Uterus (tissue), 3 donors: ENCODE measurements at regions not wholly inside any gene's neighbourhood (a gene's known extent, or its start where the extent isn't known, plus 50 kb on each side); places are given as distances from the start of the nearest gene placed in this dataset.

Experiments used
- DNase-seq, 2 donors: peaks; one replicate each; pipeline ENCODE4 v3.0.0-alpha.2; 2019 to 2020
- H3K27ac ChIP-seq, 2 donors: fragments of 200-600 bp; sonication (generic); 1 replicate in 1 of 2; 2 replicates in 1 of 2; pipeline ENCODE4 v1.5.1; 2016 to 2018
- H3K27me3 ChIP-seq, 2 donors: fragments of 200-600 bp; sonication (generic); one replicate each; pipeline ENCODE4 v1.5.1; 2018 to 2019; ENCODE audit warnings: control low read depth in 1 of 2
- H3K36me3 ChIP-seq, 2 donors: fragments of 200-600 bp; sonication (generic); one replicate each; pipeline ENCODE4 v1.5.1; 2019; ENCODE audit warnings: control low read depth in 1 of 2
- H3K4me1 ChIP-seq, 2 donors: fragments of 200-600 bp; sonication (generic); one replicate each; pipeline ENCODE4 v1.5.1; 2018 to 2019; ENCODE audit warnings: control low read depth in 1 of 2
- H3K4me3 ChIP-seq, 2 donors: fragments of 200-600 bp; sonication (generic); 1 replicate in 1 of 2; 2 replicates in 1 of 2; pipeline ENCODE4 v1.5.1; 2018 to 2019; ENCODE audit warnings: mild to moderate bottlenecking in 1 of 2
- H3K9me3 ChIP-seq, 2 donors: fragments of 200-600 bp; sonication (generic); one replicate each; pipeline ENCODE4 v1.5.1; 2019; ENCODE audit warnings: control low read depth in 1 of 2
- POLR2A ChIP-seq, 2 donors: fragments of 450-650 bp; IDR thresholded peaks; one replicate each; pipeline ENCODE4 v1.6.1; 2016; ENCODE audit warnings: antibody characterized with exemption in 2 of 2, mild to moderate bottlenecking in 1 of 2, moderate library complexity in 1 of 2
- intact Hi-C: fragments of 100-400 bp; cut with DNase I; formaldehyde crosslinking; loops from one replicate; pipeline ENCODE4 v1.15.1; 2023; ENCODE audit warnings: low total_unique reads
- TF ChIP-seq, protein P1 (sequence below), 4 experiments: fragments of 200-600 bp in 2 of 4; fragments of 450-650 bp in 2 of 4; sonication (generic) in 2 of 4; IDR thresholded peaks; one replicate each; pipeline ENCODE4 v1.5.1; 2016 to 2019; ENCODE audit warnings: antibody characterized with exemption in 4 of 4, mild to moderate bottlenecking in 2 of 4, moderate library complexity in 1 of 4
- donor health status: DM: yes; HTN: yes; CAD: no.

DNA sequence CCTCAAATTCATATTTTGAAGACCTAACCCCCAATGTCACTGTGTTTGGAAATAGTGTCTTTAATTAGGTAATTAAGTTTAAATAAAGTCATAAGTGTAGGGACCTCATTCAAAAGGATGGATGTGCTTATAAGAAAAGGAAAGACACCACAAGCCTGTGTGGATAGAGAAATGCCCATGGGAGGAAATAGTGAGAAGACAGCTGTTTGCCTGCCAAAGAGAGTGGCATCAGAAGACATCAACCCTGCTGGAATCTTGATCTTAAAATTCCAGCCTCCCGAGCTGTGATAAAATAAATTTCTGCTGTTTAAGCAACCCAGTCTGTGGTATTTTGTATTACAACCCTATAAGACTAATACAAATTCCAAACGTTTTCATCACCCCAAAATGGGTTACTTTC lies 1867.9 kb upstream of the NUDT12 start:
- intact Hi-C loops, result no loop called here
- Histone ChIP-seq H3K4me3 (no peak overlapping the region), H3K27ac (no peak overlapping the region), H3K4me1 (no peaks in the 10 kb centered on the region), H3K27me3 (no peaks in the 10 kb centered on the region), H3K36me3 (no peaks in the 10 kb centered on the region), H3K9me3 (no peaks in the 10 kb centered on the region)
- TF ChIP-seq, protein P1, sequence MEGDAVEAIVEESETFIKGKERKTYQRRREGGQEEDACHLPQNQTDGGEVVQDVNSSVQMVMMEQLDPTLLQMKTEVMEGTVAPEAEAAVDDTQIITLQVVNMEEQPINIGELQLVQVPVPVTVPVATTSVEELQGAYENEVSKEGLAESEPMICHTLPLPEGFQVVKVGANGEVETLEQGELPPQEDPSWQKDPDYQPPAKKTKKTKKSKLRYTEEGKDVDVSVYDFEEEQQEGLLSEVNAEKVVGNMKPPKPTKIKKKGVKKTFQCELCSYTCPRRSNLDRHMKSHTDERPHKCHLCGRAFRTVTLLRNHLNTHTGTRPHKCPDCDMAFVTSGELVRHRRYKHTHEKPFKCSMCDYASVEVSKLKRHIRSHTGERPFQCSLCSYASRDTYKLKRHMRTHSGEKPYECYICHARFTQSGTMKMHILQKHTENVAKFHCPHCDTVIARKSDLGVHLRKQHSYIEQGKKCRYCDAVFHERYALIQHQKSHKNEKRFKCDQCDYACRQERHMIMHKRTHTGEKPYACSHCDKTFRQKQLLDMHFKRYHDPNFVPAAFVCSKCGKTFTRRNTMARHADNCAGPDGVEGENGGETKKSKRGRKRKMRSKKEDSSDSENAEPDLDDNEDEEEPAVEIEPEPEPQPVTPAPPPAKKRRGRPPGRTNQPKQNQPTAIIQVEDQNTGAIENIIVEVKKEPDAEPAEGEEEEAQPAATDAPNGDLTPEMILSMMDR (IDR thresholded peaks at IDR 0.05), result no peak
- TF ChIP-seq POLR2A (IDR thresholded peaks at IDR 0.05), result no peak
- no peak for DNase-seq

DNA sequence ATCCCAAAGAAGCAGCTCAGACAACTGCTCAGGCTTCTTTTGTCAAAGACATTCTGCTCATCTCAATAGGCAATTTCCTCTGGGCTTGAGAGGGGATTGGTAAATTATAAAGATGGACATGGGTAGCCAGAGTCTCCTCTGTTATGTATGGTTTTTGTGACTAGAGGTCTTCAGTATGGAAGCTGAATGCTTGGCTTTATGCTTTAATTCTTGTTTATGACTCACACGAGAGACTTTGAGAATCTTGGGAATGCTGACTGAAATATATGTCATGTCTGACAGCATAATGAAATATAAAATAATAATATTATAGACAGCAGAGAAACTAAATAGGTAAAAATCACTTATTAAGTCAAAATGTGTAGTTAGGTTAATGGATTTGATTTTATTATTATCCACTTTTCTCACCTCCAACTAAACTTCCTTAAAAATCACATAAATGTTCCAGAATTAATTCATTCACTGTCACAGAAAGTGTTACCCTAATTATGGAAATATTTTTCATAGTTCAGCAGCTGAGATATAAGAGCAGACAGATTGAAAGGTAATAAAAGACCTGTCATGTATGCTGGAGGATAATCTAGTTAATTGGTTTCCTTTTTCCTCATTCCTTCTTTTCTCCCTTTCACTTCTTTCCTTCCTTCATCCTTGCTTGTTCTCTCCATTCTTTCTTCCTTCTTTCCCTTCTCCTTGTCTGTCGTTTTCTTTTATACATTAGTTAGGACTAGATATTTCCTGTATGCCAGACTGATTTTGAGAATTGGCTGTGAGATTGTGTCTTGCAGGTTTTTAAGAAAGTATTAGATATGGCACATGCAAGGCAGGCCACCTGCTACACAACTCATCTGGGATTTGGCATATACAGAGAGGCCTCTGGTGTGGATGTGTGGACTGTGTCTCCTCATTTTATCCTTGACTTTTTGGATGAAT lies 1866.1 kb upstream of the NUDT12 start:
- TF ChIP-seq, protein P1 (IDR thresholded peaks at IDR 0.05), result no peak
- no peak for TF ChIP-seq POLR2A (IDR thresholded peaks at IDR 0.05)
- no peak overlapping the region for H3K27ac ChIP-seq
- no peaks in the 10 kb centered on the region for H3K36me3 ChIP-seq
- no peak overlapping the region for H3K4me3 ChIP-seq
- no peaks in the 10 kb centered on the region for H3K27me3 ChIP-seq
- intact Hi-C loops, result no loop called here
- H3K4me1 ChIP-seq, result no peaks in the 10 kb centered on the region
- H3K9me3 ChIP-seq, result no peaks in the 10 kb centered on the region
- DNase-seq, result no peak

DNA sequence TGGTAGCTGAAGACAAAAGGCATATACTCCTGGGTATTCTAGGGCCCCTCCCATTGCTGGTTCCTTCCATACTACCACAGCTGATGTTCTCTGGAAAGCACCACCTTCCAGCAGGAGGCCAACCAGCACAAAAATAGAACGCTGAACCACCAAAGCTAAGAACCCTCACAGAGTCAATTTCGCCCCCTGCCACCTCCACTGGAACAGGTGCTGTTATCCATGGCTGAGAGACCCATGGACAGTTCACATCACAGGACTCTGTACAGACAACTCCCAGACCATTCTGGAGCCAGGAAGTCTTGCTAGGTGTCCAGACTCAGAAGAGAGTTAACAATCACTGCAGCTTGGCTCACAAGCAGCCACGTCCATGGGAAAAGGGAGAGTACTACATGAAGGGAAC lies 1851.5 kb upstream of the NUDT12 start:
- no peaks in the 10 kb centered on the region for H3K36me3 ChIP-seq
- H3K27ac ChIP-seq, result no peak overlapping the region
- no peaks in the 10 kb centered on the region for H3K9me3 ChIP-seq
- intact Hi-C loops, result no loop called here
- TF ChIP-seq, protein P1 (IDR thresholded peaks at IDR 0.05), result no peak
- TF ChIP-seq POLR2A (IDR thresholded peaks at IDR 0.05), result no peak
- no peak for DNase-seq
- H3K4me1 ChIP-seq, result no peaks in the 10 kb centered on the region
- no peaks in the 10 kb centered on the region for H3K27me3 ChIP-seq
- H3K4me3 ChIP-seq, result no peak overlapping the region

DNA sequence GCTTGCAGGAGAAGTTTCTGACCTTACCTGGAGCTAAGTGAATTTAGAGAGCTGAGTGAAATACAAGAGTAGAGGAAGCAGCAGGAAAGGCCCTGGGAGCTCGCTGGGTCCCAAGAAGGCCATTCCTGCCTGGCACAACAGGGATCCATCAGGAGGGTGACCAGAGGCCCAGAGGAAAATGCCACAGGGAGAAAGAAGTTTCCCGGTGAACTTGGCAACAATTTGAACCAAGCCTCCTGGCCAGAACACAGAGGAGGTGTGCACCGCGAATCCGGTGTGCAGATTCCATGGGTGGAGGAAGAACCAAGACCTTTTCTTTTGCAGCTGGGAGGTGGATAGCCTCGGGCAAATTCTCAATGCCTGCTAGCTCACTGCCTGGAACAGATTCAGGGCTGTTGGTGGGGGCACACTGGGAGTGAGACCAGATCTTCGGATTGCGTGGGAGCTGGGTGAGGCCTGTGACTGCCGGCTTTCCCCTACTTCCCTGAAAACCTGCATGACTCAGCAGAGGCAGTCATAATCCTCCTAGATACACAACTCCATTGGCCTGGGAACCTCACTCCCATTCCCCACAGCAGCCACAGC lies 1850.9 kb upstream of the NUDT12 start:
- no peaks in the 10 kb centered on the region for H3K9me3 ChIP-seq
- TF ChIP-seq, protein P1 (IDR thresholded peaks at IDR 0.05), result no peak
- TF ChIP-seq POLR2A (IDR thresholded peaks at IDR 0.05), result no peak
- no peak overlapping the region for H3K4me3 ChIP-seq
- no peaks in the 10 kb centered on the region for H3K4me1 ChIP-seq
- H3K36me3 ChIP-seq, result no peaks in the 10 kb centered on the region
- no peaks in the 10 kb centered on the region for H3K27me3 ChIP-seq
- no peak for DNase-seq
- H3K27ac ChIP-seq, result no peak overlapping the region
- intact Hi-C loops, result no loop called here

DNA sequence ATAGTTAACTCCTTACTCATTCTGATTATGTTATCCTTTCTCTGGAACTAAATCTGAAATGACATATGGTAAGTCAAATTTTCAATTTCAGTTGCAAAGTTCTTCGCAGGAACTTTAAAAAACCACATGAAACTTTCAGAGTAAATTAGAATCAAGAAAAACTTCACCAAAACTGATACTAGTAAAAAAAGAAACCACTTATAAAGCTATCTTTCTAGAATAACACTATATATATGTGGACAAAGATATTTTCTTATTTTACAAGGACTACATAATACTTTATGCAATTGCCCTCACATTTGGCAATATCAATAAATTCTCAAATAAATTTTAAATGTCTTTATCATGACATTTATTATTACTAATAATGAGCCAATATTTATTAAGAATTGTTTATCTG lies 1847.1 kb upstream of the NUDT12 start:
- no peak for TF ChIP-seq POLR2A (IDR thresholded peaks at IDR 0.05)
- TF ChIP-seq, protein P1 (IDR thresholded peaks at IDR 0.05), result no peak
- Histone ChIP-seq H3K27ac (no peak overlapping the region), H3K4me1 (no peaks in the 10 kb centered on the region), H3K4me3 (no peak overlapping the region), H3K36me3 (no peaks in the 10 kb centered on the region), H3K9me3 (no peaks in the 10 kb centered on the region), H3K27me3 (no peaks in the 10 kb centered on the region)
- DNase-seq, result no peak
- intact Hi-C loops, result no loop called here
